Brain microvascular endothelial cell (primary cell): ENCODE measurements at regions not wholly inside any gene's neighbourhood (a gene's known extent, or its start where the extent isn't known, plus 50 kb on each side); places are given as distances from the start of the nearest gene placed in this dataset.

ENCODE experiments used
- DNase-seq: peaks from one replicate; pipeline ENCODE4 v3.0.0-alpha.2; 2020
- H3K27ac ChIP-seq: fragments of 250-450 bp; sonication (Bioruptor Pico); 2 replicates; pipeline ENCODE4 v1.5.1; 2020; ENCODE audit warnings: mild to moderate bottlenecking, moderate library complexity
- H3K27me3 ChIP-seq: fragments of 250-450 bp; sonication (Bioruptor Pico); replicated peaks from 2 replicates; pipeline ENCODE4 v1.5.1; 2020; ENCODE audit warnings: mild to moderate bottlenecking
- H3K36me3 ChIP-seq: fragments of 250-450 bp; sonication (Bioruptor Pico); replicated peaks from 2 replicates; pipeline ENCODE4 v1.5.1; 2020; ENCODE audit warnings: mild to moderate bottlenecking
- H3K4me3 ChIP-seq: 2 replicates; pipeline ENCODE4 v1.5.1; 2011; ENCODE audit warnings: low read depth, mild to moderate bottlenecking, control low read depth, low read length, moderate library complexity
- CTCF ChIP-seq: IDR thresholded peaks from 2 replicates; pipeline ENCODE4 v1.5.1; 2011; ENCODE audit warnings: low read depth, mild to moderate bottlenecking, moderate library complexity, low read length, control low read depth, inconsistent platforms; ENCODE audit errors: missing control alignments
- in situ Hi-C: cut with HindIII; loops from 2 replicates; pipeline ENCODE4 v1.10.0; 2017; ENCODE audit warnings: low sequenced_read_pairs, low pct_ligation_motif_present

- Histone ChIP-seq H3K27ac (no peak overlapping the region), H3K4me3 (no peak overlapping the region), H3K36me3 (no peaks in the 10 kb centered on the region), H3K27me3 (no peaks in the 10 kb centered on the region)
- TF ChIP-seq CTCF: no peak
- in situ Hi-C loops: no loop called here
- no peak for DNase-seq
Measured at GRCh38 chr15:62901909-62902546, 140.5 kb upstream of the TPM1 start.

GRCh38 chr15:62902821-62903220, 139.7 kb upstream of the TPM1 start:
- no peak for DNase-seq
- Histone ChIP-seq H3K4me3 (no peak overlapping the region), H3K36me3 (no peaks in the 10 kb centered on the region), H3K27ac (no peak overlapping the region), H3K27me3 (no peaks in the 10 kb centered on the region)
- in situ Hi-C loops: no loop called here
- no peak for TF ChIP-seq CTCF

- TF ChIP-seq CTCF: no peak
- no peaks in the 10 kb centered on the region for H3K27me3 ChIP-seq
- H3K4me3 ChIP-seq: no peak overlapping the region
- DNase-seq: no peak
- no peak overlapping the region for H3K27ac ChIP-seq
- no peaks in the 10 kb centered on the region for H3K36me3 ChIP-seq
- in situ Hi-C loops: no loop called here
Measured at GRCh38 chr15:62903437-62903836, 139.1 kb upstream of the TPM1 start.

- Histone ChIP-seq H3K36me3 (no peaks in the 10 kb centered on the region), H3K27ac (no peak overlapping the region), H3K4me3 (no peak overlapping the region), H3K27me3 (no peaks in the 10 kb centered on the region)
- in situ Hi-C loops: no loop called here
- no peak for TF ChIP-seq CTCF
- no peak for DNase-seq
Measured at GRCh38 chr15:62904041-62904910, 138.3 kb upstream of the TPM1 start.

- H3K36me3 ChIP-seq: no peaks in the 10 kb centered on the region
- in situ Hi-C loops: no loop called here
- DNase-seq: no peak
- no peak overlapping the region for H3K4me3 ChIP-seq
- H3K27me3 ChIP-seq: no peaks in the 10 kb centered on the region
- TF ChIP-seq CTCF: no peak
- H3K27ac ChIP-seq: no peak overlapping the region
Measured at GRCh38 chr15:62906627-62907026, 135.9 kb upstream of the TPM1 start.
